ENCODE measurements at regions not wholly inside any gene's neighbourhood (a gene's known extent, or its start where the extent isn't known, plus 50 kb on each side); places are given as distances from the start of the nearest gene placed in this dataset.

DNA sequence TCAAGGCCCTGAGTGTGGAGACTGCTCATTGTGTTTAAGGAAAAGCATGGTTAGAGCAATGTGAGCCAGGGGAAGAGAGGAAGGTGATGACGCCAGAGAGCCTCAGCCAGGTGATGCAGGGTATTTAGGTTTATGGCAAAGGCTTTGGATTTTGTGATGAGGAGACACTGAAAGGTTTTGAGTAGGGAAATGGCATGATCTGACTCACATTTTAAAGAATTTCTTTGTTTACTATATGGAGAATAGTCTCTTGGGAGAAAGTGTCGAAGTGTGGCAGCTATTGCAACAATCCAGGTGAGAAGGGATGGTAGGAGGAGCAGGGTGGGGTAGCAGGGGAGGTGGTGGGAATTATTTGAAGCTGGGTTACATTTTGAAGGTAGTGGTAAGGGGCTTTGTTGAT, 293.4 kb upstream of the IGFBP7 start:
- no peaks in the 10 kb centered on the region for H3K27me3 Mint-ChIP-seq
- peaks cover 7% of the 10 kb centered on the region for H3K9me3 Mint-ChIP-seq
- no peak overlapping the region for H3K4me3 Mint-ChIP-seq
- no peak overlapping the region for H3K27ac Mint-ChIP-seq (ENCODE audit: low read depth)
- no peak for ATAC-seq (replicated peaks; ENCODE audit: extremely low read depth, poor library complexity, severe bottlenecking)
- H3K4me1 Mint-ChIP-seq, result no peaks in the 10 kb centered on the region
- no peak for DNase-seq (ENCODE audit: low spot score in 2 of 2)
- no peaks in the 10 kb centered on the region for H3K36me3 Mint-ChIP-seq (ENCODE audit: insufficient read depth)

DNA sequence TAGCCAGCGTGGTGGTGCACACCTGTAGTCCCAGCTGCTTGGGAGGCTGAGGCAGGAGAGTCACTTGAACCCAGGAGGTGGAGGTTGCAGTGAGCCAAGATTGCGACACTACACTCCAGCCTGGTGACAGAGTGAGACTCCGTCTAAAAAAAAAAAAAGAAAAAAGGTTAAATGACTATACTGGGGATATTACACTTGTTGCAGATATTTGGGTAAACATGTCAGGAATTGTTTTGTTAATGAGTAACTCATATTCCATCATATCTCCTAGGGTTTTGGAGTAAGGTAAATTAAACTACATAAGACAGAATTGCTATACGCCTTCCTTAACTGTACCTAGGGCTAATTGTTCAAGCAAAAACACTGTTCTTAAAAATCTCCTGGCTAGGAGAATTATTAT, 291.4 kb upstream of the IGFBP7 start:
- peaks cover 7% of the 10 kb centered on the region for H3K9me3 Mint-ChIP-seq
- H3K27me3 Mint-ChIP-seq, result no peaks in the 10 kb centered on the region
- no peaks in the 10 kb centered on the region for H3K4me1 Mint-ChIP-seq
- H3K36me3 Mint-ChIP-seq (ENCODE audit: insufficient read depth), result no peaks in the 10 kb centered on the region
- H3K27ac Mint-ChIP-seq (ENCODE audit: low read depth), result no peak overlapping the region
- H3K4me3 Mint-ChIP-seq, result no peak overlapping the region
- ATAC-seq (replicated peaks; ENCODE audit: extremely low read depth, poor library complexity, severe bottlenecking) (no peak), DNase-seq (ENCODE audit: low spot score in 2 of 2) (no peak)

DNA sequence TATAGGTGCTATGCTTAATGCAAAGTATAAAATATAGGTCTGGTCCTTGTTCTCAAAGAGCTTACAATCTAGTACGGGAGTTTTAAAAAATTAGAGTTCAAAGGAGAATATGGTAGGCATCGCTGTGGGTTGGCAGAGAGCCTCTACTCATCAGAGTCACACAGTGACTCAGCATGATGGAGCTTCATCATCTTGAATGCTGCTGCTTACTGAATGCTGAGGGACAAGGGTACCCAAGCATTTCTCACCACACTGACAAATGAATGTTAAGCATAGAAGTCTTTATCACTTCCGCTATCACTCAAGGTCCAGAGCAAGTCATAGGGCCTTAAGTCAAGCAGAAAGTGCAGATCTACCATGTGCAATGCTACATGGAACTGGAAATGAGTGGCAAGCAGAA, 268.6 kb upstream of the IGFBP7 start:
- ATAC-seq (replicated peaks; ENCODE audit: extremely low read depth, poor library complexity, severe bottlenecking) (no peak), DNase-seq (ENCODE audit: low spot score in 2 of 2) (no peak)
- Mint-ChIP-seq H3K27ac (ENCODE audit: low read depth) (no peak overlapping the region), H3K9me3 (peaks cover 7% of the 10 kb centered on the region), H3K4me3 (no peak overlapping the region), H3K36me3 (ENCODE audit: insufficient read depth) (no peaks in the 10 kb centered on the region), H3K27me3 (no peaks in the 10 kb centered on the region), H3K4me1 (no peaks in the 10 kb centered on the region)

DNA sequence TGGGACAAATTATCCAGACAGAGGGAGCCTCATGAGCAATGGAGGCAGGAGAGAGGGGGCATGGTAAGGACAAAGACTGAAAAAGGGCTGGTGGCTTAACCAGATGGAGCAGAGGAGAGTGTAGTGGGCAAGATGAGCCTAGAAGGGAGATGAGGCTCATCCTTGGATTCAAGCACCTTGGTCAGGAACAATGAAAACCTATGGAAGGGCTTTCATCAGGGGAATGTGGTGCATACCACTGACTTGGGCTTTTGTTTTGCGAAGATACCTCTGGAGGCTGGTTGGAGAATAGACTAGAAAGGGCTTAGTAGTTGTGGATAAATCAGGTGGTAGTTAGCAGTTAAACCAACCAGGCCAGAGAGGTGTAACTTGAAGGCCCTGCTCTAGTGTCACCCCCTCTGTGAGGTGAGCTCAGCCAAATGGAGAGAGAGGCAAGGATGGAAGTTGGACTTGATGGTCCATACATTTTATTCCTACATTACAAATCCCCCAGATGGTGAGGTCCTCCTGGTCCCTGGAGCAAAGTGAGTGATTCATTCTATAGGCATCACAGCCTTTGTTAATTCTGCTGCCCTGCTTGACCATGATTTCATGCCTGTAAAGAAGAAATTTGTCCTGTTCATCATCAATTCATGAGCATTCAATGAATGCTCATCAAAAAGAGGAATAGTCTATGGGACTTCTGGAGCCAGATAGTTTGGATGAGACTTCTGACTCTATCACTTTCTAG, 264.8 kb upstream of the IGFBP7 start:
- no peaks in the 10 kb centered on the region for H3K27me3 Mint-ChIP-seq
- no peaks in the 10 kb centered on the region for H3K36me3 Mint-ChIP-seq (ENCODE audit: insufficient read depth)
- H3K9me3 Mint-ChIP-seq, result no peaks in the 10 kb centered on the region
- H3K27ac Mint-ChIP-seq (ENCODE audit: low read depth), result no peak overlapping the region
- no peaks in the 10 kb centered on the region for H3K4me1 Mint-ChIP-seq
- ATAC-seq (replicated peaks; ENCODE audit: extremely low read depth, poor library complexity, severe bottlenecking) (no peak), DNase-seq (ENCODE audit: low spot score in 2 of 2) (no peak)
- no peak overlapping the region for H3K4me3 Mint-ChIP-seq

DNA sequence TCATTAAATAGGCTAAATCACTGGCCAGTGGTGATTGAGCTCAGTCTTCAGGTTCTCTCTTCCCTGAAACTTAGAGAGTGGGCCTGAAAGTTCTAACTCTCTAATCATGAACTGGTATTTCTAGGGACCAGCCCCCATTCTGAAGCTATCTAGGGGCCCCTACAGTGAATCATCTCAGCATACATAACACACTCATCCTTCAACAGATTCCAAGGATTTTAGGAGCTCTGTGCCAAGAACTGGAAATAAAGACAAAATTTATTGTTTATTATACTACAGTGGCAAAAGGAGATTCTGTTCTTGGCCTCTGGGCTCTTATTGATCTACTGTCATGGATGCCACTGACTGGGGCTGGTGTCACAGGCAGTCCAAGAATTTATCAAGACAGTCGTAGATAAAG, 263.8 kb upstream of the IGFBP7 start:
- Mint-ChIP-seq H3K9me3 (no peaks in the 10 kb centered on the region), H3K4me3 (no peak overlapping the region), H3K27ac (ENCODE audit: low read depth) (no peak overlapping the region), H3K36me3 (ENCODE audit: insufficient read depth) (no peaks in the 10 kb centered on the region), H3K4me1 (no peaks in the 10 kb centered on the region), H3K27me3 (no peaks in the 10 kb centered on the region)
- ATAC-seq (replicated peaks; ENCODE audit: extremely low read depth, poor library complexity, severe bottlenecking) (no peak), DNase-seq (ENCODE audit: low spot score in 2 of 2) (no peak)

DNA sequence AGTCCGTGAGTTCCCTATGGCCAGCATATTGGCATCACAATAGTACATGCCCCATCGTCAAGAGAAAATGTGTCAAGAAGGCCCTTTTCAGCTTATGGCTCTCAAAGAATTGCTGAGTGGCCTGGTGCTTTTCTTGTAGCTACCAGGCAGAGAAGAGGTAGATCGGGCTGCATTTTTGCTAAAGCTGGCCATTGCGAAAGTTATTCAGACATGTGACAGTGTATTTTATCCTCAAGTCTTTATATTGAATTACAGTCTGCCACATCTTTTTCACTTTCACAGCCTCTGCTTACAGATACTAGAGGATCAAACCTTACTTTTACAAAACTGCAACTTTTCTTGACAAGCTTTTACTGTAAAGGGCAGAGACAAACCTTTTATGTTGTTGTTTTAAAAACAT, 261.5 kb upstream of the IGFBP7 start:
- no peak overlapping the region for H3K4me3 Mint-ChIP-seq
- ATAC-seq (replicated peaks; ENCODE audit: extremely low read depth, poor library complexity, severe bottlenecking) (no peak), DNase-seq (ENCODE audit: low spot score in 2 of 2) (no peak)
- H3K27me3 Mint-ChIP-seq, result no peaks in the 10 kb centered on the region
- no peaks in the 10 kb centered on the region for H3K4me1 Mint-ChIP-seq
- H3K9me3 Mint-ChIP-seq, result peaks cover 4% of the 10 kb centered on the region
- no peak overlapping the region for H3K27ac Mint-ChIP-seq (ENCODE audit: low read depth)
- no peaks in the 10 kb centered on the region for H3K36me3 Mint-ChIP-seq (ENCODE audit: insufficient read depth)

DNA sequence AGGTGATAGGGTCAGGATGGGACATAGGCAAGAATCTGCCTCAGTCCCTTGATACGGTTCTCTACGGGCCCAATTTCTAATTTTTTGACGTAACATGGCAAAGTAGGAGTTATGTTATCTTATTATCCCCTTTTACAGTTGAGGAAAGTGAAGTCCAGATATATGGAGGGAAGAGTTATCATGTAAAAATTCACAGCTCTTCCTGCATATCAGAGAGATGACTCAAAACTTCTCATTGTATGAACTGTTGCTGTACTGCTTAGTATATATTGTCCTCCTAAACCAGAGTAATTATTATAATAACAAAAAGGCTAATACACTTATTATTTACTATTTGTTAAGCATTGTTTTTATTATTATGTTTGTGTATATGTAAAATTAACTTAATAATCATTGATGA, 260.5 kb upstream of the IGFBP7 start:
- Mint-ChIP-seq H3K36me3 (ENCODE audit: insufficient read depth) (peaks cover 2% of the 10 kb centered on the region), H3K4me1 (no peaks in the 10 kb centered on the region), H3K9me3 (peaks cover 8% of the 10 kb centered on the region), H3K4me3 (no peak overlapping the region), H3K27ac (ENCODE audit: low read depth) (no peak overlapping the region), H3K27me3 (no peaks in the 10 kb centered on the region)
- ATAC-seq (replicated peaks; ENCODE audit: extremely low read depth, poor library complexity, severe bottlenecking) (no peak), DNase-seq (ENCODE audit: low spot score in 2 of 2) (no peak)

DNA sequence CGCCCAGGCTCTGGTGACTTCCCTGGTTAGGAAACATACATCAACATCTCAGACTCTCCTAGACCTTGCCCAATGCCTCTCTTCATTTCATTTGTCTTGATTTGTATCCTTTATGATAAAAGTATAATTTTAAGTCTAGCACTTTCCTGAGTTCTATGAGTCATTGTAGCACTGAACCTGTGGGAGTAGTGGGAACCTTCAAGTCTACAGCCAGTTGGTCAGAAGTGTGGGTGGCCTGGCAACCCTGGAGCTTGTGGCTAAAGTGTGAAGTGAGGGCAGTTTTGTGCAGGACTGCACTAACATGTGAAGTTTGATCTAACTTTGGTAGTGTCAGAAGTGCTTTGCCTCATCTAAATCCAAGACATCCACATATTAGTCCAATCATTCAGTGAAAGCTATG, 259.3 kb upstream of the IGFBP7 start:
- H3K4me3 Mint-ChIP-seq, result no peak overlapping the region
- H3K27ac Mint-ChIP-seq (ENCODE audit: low read depth), result no peak overlapping the region
- H3K4me1 Mint-ChIP-seq, result no peaks in the 10 kb centered on the region
- peaks cover 8% of the 10 kb centered on the region for H3K9me3 Mint-ChIP-seq
- peaks cover 2% of the 10 kb centered on the region for H3K36me3 Mint-ChIP-seq (ENCODE audit: insufficient read depth)
- ATAC-seq (replicated peaks; ENCODE audit: extremely low read depth, poor library complexity, severe bottlenecking) (no peak), DNase-seq (ENCODE audit: low spot score in 2 of 2) (no peak)
- H3K27me3 Mint-ChIP-seq, result no peaks in the 10 kb centered on the region

DNA sequence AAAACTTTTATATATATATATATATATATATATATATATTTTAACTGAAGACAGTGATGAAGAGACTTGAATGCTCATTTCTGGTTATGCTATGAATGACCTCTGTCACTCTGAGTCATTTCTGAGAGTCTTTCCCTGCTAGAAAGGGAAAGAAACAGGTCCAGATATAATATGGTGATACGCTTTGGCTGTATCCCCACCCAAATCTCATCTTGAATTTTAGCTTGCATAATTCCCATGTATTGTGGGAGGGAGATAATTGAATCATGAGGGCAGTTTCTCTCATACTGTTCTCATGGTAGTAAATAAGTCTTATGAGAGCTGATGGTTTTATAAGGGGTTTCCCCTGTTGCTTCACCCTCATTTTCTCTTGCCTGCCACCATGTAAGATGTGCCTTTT, 254.1 kb upstream of the IGFBP7 start:
- ATAC-seq (replicated peaks; ENCODE audit: extremely low read depth, poor library complexity, severe bottlenecking), result no peak
- H3K36me3 Mint-ChIP-seq (ENCODE audit: insufficient read depth), result peaks cover 2% of the 10 kb centered on the region
- no peaks in the 10 kb centered on the region for H3K27me3 Mint-ChIP-seq
- DNase-seq (ENCODE audit: low spot score in 2 of 2), result no peak
- no peaks in the 10 kb centered on the region for H3K4me1 Mint-ChIP-seq
- no peak overlapping the region for H3K27ac Mint-ChIP-seq (ENCODE audit: low read depth)
- H3K9me3 Mint-ChIP-seq, result peaks cover 9% of the 10 kb centered on the region
- no peak overlapping the region for H3K4me3 Mint-ChIP-seq

DNA sequence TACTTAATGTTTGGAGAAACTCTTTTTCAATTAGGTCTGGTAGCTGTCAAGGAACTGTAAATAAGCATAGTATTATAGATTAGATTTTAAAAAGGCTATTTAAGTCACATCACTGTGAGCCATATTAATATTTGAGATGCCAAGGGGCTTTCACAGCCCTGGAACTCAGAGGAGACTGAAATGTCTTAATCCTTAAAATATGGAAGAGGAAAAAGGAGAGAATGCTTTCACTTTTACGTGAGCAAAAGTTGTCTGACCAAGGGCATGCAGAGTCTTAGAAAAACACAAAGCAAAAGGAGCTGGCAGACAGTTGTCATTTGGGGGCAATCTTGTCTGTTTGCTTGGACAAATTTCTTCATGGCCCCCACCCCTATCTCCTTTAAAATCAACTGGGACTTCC, 253.2 kb upstream of the IGFBP7 start:
- Mint-ChIP-seq H3K27ac (ENCODE audit: low read depth) (no peak overlapping the region), H3K9me3 (peaks cover 18% of the 10 kb centered on the region), H3K4me3 (no peak overlapping the region), H3K4me1 (no peaks in the 10 kb centered on the region), H3K36me3 (ENCODE audit: insufficient read depth) (peaks cover 2% of the 10 kb centered on the region), H3K27me3 (no peaks in the 10 kb centered on the region)
- ATAC-seq (replicated peaks; ENCODE audit: extremely low read depth, poor library complexity, severe bottlenecking), result no peak
- DNase-seq (ENCODE audit: low spot score in 2 of 2), result no peak

DNA sequence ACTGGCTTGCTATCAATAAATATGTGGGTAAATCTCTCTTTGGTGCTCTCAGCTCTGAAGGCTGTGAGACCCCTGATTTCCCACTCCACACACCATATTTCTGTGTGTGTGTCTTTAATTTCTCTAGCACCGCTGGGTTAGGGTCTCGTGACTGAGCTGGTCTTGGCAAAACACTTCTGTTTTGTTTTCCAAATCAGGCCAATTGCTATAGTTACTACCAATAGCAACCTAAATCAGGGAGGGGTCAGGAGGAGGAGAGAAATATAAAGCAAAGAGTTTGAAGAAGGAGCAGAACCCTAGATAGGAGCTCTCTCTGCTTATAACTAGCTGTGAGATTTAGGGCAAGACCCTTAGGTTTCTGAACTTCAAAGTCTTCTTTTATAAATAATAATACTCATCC, 250.5 kb upstream of the IGFBP7 start:
- Mint-ChIP-seq H3K9me3 (peaks cover 12% of the 10 kb centered on the region), H3K27me3 (no peaks in the 10 kb centered on the region), H3K4me3 (no peak overlapping the region), H3K36me3 (ENCODE audit: insufficient read depth) (no peaks in the 10 kb centered on the region), H3K27ac (ENCODE audit: low read depth) (no peak overlapping the region), H3K4me1 (no peaks in the 10 kb centered on the region)
- DNase-seq (ENCODE audit: low spot score in 2 of 2), result no peak
- no peak for ATAC-seq (replicated peaks; ENCODE audit: extremely low read depth, poor library complexity, severe bottlenecking)

DNA sequence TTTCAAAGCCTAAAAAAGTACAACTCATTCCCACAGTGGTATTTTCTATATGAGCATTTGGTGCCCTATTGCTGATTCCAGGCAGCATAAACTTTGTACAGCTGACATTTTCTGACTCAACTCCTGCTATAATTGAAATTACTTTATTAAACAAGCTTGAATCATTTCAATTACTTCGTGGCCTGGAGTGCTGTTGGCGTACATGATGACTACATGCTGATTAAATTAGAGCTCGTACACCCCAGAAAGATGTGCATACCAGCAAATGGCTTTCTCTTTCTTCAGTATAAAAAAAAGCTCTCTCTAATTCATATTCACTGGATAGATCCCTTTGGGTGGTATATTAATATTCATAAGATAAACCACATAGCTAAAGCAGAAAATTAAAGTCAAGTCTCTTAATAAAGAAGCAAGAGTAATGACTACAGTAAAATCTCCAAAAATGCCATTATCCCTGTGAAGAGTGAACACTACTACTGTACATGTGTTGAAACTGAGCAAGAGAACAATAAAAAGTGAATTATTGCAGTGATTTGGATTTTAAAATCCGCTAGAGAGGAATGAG, 245.0 kb upstream of the IGFBP7 start:
- no peaks in the 10 kb centered on the region for H3K4me1 Mint-ChIP-seq
- no peak for DNase-seq (ENCODE audit: low spot score in 2 of 2)
- no peaks in the 10 kb centered on the region for H3K27me3 Mint-ChIP-seq
- H3K4me3 Mint-ChIP-seq, result no peak overlapping the region
- no peak overlapping the region for H3K27ac Mint-ChIP-seq (ENCODE audit: low read depth)
- peaks cover 12% of the 10 kb centered on the region for H3K9me3 Mint-ChIP-seq
- H3K36me3 Mint-ChIP-seq (ENCODE audit: insufficient read depth), result no peaks in the 10 kb centered on the region
- ATAC-seq (replicated peaks; ENCODE audit: extremely low read depth, poor library complexity, severe bottlenecking), result no peak

DNA sequence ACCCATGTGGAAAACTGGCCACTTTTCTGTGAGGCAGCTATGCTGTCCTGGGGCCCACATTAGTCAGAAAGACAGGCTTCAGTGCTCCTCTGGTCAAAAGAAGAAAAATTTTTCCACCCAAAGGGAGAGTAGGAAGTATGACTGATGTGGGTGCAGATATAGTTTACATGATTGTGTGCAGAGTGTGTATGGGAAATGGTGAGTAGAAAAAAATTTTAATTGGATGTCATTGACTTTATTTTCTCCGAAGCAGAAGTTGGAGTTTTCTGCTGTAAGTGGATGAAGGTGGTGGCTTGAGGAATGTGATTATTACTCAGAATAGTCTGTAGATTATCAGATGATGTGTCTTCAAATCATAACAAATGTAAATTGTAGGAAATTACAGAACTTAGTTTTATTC, 241.5 kb upstream of the IGFBP7 start:
- Mint-ChIP-seq H3K4me1 (no peaks in the 10 kb centered on the region), H3K36me3 (ENCODE audit: insufficient read depth) (no peaks in the 10 kb centered on the region), H3K27ac (ENCODE audit: low read depth) (no peak overlapping the region), H3K4me3 (no peak overlapping the region), H3K27me3 (no peaks in the 10 kb centered on the region), H3K9me3 (peaks cover 7% of the 10 kb centered on the region)
- DNase-seq (ENCODE audit: low spot score in 2 of 2) (no peak), ATAC-seq (replicated peaks; ENCODE audit: extremely low read depth, poor library complexity, severe bottlenecking) (no peak)

All from central memory CD8-positive, alpha-beta T cell (primary cell).